ENCODE measurements at regions not wholly inside any gene's neighbourhood (a gene's known extent, or its start where the extent isn't known, plus 50 kb on each side); places are given as distances from the start of the nearest gene placed in this dataset.

DNA sequence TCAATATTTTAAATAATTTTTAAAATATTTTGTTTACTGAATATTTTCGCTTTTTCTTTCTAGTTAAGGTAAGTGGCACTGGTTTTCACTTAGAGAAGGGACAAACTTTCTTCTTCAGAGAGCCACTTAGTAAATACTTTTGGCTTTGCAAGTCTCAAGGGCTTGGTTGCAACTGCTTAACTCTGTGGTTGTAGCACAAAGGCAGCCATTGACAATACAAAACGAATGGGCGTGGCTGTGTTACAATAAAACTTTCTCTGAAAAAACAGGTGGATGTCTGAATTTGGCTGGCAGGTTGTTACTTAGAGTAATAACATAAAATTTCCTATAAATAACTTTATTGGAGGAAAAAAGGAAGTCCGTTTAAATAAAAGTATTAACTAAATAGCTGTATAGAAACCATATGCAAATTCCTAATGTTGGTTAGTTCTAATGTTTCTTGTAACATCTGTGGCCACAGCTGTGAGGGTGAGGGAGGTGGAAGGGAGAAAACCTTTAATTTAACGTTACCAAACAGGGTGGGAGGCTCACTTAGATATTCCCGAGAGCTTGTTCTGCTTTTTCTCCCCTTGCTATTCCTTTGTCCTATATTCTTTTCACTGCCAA lies 62.4 kb upstream of the TNP1 start:
- Histone ChIP-seq H3K27ac (peak overlapping the region; percentile 22; the same call in 1 of the 2 replicates), H3K27me3 (no peaks in the 10 kb centered on the region), H3K4me1 (peaks cover 41% of the 10 kb centered on the region), H3K9me3 (no peaks in the 10 kb centered on the region), H3K9ac (no peak overlapping the region), H3K4me3 (no peak overlapping the region), H4K20me1 (no peaks in the 10 kb centered on the region), H3K36me3 (no peaks in the 10 kb centered on the region), H3K4me2 (peak overlapping the region; percentile 69)
- TF ChIP-seq Cebpa-rat (IDR thresholded peaks at IDR 0.05) = no peak

DNA sequence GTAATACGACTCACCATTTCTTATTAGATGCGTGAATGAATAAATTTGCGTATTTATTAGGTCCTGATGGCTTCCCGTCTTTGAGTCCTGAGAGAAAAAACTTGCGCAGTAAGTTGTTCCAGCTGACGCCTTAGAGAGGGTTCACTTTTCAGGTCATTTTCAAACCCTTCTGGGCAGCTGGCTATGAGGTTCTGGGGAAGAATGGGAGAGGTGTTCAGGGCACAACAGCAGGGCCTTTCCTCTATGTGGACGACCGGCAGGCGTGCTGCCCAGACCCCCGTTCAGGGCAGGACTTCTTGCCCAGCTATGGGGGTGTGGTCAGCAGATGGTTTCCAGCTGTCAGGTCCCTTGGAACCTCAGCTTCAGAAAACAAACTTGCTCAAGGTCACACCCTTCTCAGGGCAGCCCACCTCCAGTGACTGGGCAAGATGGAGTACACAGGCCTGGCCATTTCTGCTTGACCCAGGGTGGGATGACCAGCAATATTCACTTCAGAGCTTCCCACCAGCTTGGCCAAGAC lies 61.1 kb upstream of the TNP1 start:
- Histone ChIP-seq H3K9ac (no peak overlapping the region), H3K36me3 (no peaks in the 10 kb centered on the region), H3K4me3 (no peak overlapping the region), H3K27me3 (no peaks in the 10 kb centered on the region), H3K9me3 (no peaks in the 10 kb centered on the region), H3K4me2 (peak overlapping the region; percentile 69), H3K27ac (no peak overlapping the region; the same call in 1 of the 2 replicates), H3K4me1 (peaks cover 41% of the 10 kb centered on the region), H4K20me1 (no peaks in the 10 kb centered on the region)
- TF ChIP-seq Cebpa-rat (IDR thresholded peaks at IDR 0.05) = no peak

DNA sequence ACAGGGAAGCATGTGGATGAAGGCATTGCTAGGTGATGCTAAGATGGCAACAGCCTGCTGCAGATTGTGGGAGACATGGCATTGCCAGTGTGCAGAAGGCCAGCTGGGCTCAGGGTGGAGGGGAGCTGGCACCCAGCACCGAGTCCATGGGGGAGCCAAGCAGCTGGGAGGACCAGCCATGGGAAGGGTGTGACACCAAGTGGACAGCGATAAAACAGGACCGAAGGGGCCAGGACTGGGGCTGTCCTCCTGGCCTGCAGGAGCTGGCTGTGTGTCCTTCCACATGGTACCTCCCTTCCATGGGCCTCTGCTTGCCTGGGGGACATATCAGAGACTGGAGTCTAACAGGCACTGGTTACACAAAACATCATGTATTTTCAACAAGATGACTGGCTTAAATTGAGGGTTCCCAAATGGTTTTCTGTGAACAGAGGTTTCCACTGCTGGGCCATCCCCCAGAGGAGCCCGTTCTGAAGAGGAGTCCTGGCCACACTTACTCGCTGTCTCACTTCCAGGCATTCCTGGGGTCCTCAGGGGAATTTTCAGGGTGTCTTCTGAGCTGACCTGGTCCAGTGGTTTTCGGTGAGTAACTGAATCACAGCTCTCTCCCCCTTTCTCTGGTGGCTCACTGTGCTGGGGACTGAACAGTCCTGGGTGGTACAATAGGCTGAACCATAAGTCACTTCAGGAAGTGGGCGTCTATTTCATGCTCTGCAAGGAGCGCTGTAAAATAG lies 60.4 kb upstream of the TNP1 start:
- Histone ChIP-seq H3K27ac (no peak overlapping the region), H4K20me1 (no peaks in the 10 kb centered on the region), H3K9ac (no peak overlapping the region), H3K4me1 (peaks cover 41% of the 10 kb centered on the region), H3K4me2 (peak overlapping the region; percentile 69), H3K36me3 (no peaks in the 10 kb centered on the region), H3K4me3 (no peak overlapping the region), H3K9me3 (no peaks in the 10 kb centered on the region), H3K27me3 (no peaks in the 10 kb centered on the region)
- no peak for TF ChIP-seq Cebpa-rat (IDR thresholded peaks at IDR 0.05)

DNA sequence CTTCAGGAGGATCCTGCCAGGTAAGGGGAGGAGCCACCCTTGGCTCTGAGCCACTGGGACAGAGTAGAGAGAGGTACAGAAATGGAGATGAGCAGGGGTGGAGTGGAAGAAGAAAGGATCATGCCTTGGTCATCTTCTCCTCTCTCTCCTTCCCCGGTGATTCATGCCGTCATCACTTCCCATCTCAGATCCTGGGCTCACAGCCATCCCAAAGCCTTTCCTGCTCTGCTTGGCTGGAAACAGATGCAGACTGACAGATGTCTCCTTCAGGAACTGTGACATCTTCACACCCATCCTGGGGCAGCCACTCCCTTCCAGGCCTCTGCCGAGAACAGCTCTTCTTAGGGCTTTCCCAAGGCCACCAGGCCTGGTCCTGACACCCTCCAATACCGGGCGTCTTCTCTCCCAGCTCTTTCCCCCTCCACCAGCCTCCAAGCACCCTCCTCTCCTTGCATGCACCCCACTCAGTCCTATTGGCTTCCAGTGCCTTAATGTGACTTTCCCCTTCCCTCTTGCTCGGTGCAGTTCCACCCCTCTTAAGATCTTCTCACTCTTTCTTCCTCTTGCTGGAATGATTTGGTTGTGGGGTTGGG lies 58.3 kb upstream of the TNP1 start:
- H3K27ac ChIP-seq = no peak overlapping the region
- H3K4me2 ChIP-seq = no peak overlapping the region
- TF ChIP-seq Cebpa-rat (IDR thresholded peaks at IDR 0.05) = no peak

DNA sequence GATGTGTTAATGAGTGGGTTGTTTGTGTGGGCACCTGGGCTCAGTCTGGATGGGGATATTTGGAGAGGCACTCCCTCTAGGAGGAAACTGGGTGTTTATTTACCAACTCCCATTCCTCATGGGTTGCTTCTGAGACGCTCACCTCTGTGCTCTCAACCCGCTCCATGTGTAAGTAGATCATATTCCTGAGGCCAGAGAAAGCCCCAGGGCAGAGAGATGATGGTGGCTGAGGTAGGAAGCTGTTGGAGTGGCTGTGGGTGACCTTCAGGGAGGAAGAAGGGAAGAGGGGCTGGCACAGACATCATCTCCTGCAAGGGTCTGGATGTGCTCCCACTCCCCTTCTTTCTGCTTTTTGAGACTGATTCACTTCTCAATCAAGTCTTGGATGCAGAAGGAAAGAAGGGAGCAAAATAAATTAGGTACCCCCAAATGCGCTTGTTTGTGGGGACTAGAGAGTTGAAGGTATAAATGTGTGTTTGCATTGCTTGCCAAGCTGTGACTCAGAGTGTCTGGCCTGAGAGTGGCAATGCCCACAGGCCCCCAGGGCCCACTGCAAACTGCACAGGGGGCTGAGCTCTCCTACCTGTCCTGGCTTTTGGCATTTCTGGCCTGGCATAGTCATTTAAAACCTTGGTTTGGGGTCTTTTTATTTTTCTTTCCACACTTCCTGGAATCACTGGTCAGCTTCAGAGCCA lies 57.2 kb upstream of the TNP1 start:
- Histone ChIP-seq H3K27me3 (no peaks in the 10 kb centered on the region), H3K36me3 (no peaks in the 10 kb centered on the region), H3K9ac (no peak overlapping the region), H3K4me2 (no peak overlapping the region), H4K20me1 (no peaks in the 10 kb centered on the region), H3K27ac (no peak overlapping the region), H3K4me1 (peaks cover 30% of the 10 kb centered on the region), H3K9me3 (no peaks in the 10 kb centered on the region), H3K4me3 (no peak overlapping the region)
- no peak for TF ChIP-seq Cebpa-rat (IDR thresholded peaks at IDR 0.05)

More for the DNA sequence above, 58.3 kb upstream of the TNP1 start:
- H3K9me3 ChIP-seq = no peaks in the 10 kb centered on the region
- no peak overlapping the region for H3K4me3 ChIP-seq
- peaks cover 41% of the 10 kb centered on the region for H3K4me1 ChIP-seq
- no peaks in the 10 kb centered on the region for H3K27me3 ChIP-seq
- no peaks in the 10 kb centered on the region for H3K36me3 ChIP-seq
- H3K9ac ChIP-seq = no peak overlapping the region
- H4K20me1 ChIP-seq = no peaks in the 10 kb centered on the region

DNA sequence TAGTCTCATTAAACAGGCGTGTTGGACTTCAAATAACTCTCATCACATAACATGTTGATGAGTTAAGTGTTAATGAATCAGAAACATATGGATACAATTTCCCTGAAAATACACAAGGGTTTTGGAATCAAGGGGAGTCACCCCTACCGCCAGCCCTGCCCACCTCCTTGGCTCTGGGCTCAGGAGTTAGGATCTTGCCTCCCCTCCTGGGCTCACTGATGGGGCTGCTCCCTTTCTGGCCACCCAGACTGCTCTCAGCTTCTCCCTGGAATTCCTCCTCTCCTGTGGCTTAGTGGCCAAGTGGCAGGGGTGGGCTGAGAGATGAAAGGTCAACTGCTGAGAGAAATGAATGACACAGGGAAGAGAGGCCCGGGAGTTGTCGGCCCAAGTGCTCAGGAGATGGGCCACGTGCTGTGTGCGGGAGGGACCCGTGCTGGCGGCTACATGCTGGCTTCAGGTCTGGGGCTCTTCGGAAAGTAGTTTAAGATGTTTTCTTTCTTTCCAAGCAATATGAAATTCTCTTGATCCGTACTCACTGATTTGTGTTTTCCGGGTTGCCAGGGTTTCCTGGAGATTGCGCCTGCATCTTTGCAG lies 55.8 kb upstream of the TNP1 start:
- H3K27me3 ChIP-seq = no peaks in the 10 kb centered on the region
- H3K9me3 ChIP-seq = no peaks in the 10 kb centered on the region
- H3K27ac ChIP-seq = no peak overlapping the region
- no peak overlapping the region for H3K9ac ChIP-seq
- H3K4me2 ChIP-seq = no peak overlapping the region
- H3K36me3 ChIP-seq = no peaks in the 10 kb centered on the region
- H3K4me1 ChIP-seq = peaks cover 16% of the 10 kb centered on the region
- H4K20me1 ChIP-seq = no peaks in the 10 kb centered on the region
- TF ChIP-seq Cebpa-rat (IDR thresholded peaks at IDR 0.05) = no peak
- no peak overlapping the region for H3K4me3 ChIP-seq

DNA sequence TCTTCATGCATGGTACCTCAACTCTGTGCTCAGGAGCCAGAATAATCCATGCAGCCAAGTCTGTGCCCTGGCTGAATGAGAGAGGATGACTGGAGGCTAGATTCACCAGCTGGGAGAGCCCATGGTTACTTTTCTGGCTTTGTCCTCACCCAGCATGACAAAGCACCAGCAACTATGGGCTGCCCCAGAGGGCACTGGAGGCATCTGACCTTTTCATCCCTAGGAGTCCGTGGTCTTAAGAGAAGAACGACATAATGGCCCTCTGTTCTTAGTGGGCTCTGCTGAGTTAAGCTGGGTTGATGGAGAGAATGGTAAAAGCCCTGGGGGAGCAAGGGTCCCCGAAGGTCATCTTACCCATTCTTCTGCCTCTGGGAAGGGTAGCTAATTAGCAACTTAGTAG lies 54.6 kb upstream of the TNP1 start:
- Histone ChIP-seq H3K9me3 (no peaks in the 10 kb centered on the region), H3K27me3 (no peaks in the 10 kb centered on the region), H3K4me2 (no peak overlapping the region), H3K4me1 (peaks cover 4% of the 10 kb centered on the region), H3K27ac (no peak overlapping the region), H3K9ac (no peak overlapping the region), H3K4me3 (no peak overlapping the region), H4K20me1 (no peaks in the 10 kb centered on the region), H3K36me3 (no peaks in the 10 kb centered on the region)
- TF ChIP-seq Cebpa-rat (IDR thresholded peaks at IDR 0.05) = no peak

DNA sequence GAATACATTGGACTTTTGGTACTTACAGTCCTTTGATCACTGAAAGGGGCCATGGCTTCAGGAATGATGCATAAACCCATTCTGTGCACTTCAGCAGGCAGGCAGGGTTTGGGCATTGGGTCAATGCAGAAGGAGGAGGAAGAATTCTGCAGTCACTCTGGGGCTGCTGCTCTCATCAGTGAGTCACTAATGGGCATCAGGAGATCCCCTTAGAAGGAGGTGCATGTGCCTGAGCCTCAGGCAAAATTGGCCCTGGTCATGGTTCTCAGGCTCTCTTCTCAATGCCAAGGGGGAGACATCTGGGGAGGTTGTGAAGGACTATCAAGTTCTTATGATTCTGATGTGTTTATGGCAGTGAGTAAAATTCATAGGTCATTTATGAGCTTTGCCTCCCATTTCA lies 52.0 kb upstream of the TNP1 start:
- no peak for TF ChIP-seq Cebpa-rat (IDR thresholded peaks at IDR 0.05)

DNA sequence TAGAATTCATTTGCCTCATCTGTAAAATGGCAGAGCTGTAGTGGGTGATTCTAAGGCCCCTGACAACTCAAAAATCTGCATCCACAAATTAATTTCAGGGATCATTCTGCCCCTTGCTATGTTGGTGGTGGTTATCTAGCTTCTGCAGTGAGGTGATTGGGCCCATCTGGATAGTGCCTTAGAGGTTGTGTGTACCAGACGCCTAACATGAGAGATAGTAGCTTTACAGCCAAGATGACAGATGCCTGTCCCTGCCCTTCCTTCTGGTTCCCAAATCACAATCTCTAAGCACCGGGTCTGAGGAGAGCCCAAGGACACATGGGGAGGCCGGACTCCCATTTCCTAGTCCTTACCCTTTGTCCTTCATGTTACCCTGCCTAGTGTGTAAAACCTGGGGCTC lies 51.1 kb upstream of the TNP1 start:
- TF ChIP-seq Cebpa-rat (IDR thresholded peaks at IDR 0.05) = no peak
- no peaks in the 10 kb centered on the region for H3K9me3 ChIP-seq
- no peaks in the 10 kb centered on the region for H3K36me3 ChIP-seq
- no peak overlapping the region for H3K27ac ChIP-seq
- no peaks in the 10 kb centered on the region for H4K20me1 ChIP-seq
- no peak overlapping the region for H3K4me2 ChIP-seq
- H3K4me1 ChIP-seq = no peaks in the 10 kb centered on the region
- H3K4me3 ChIP-seq = no peak overlapping the region
- no peak overlapping the region for H3K9ac ChIP-seq
- H3K27me3 ChIP-seq = no peaks in the 10 kb centered on the region

More for the DNA sequence above, 52.0 kb upstream of the TNP1 start:
- Histone ChIP-seq H3K27me3 (no peaks in the 10 kb centered on the region), H3K27ac (no peak overlapping the region), H3K4me2 (no peak overlapping the region), H3K4me1 (no peaks in the 10 kb centered on the region), H3K9ac (no peak overlapping the region), H3K4me3 (no peak overlapping the region), H3K9me3 (no peaks in the 10 kb centered on the region), H3K36me3 (no peaks in the 10 kb centered on the region), H4K20me1 (no peaks in the 10 kb centered on the region)
